ENCODE measurements at regions not wholly inside any gene's neighbourhood (a gene's known extent, or its start where the extent isn't known, plus 50 kb on each side); places are given as distances from the start of the nearest gene placed in this dataset.

DNA sequence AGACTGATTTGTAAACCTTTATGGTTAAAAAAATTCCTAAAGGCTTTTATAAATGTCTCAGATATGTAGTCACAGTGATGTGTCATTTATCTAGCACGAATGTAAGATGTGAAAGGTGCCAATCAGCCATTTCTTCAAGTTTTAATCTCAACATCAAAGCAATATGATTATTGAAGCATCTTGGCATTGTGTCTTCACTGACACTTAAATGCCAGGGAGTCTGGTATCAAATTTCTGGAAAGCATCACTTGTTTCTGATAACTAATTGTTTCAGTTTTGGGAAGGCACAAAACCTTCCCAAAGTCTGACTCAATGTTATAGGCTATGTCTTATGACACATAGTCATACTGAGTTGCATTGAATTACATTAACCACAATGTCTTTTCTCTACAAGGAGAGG, 492.0 kb upstream of the CNTNAP2 start:
- TF ChIP-seq, protein P1, sequence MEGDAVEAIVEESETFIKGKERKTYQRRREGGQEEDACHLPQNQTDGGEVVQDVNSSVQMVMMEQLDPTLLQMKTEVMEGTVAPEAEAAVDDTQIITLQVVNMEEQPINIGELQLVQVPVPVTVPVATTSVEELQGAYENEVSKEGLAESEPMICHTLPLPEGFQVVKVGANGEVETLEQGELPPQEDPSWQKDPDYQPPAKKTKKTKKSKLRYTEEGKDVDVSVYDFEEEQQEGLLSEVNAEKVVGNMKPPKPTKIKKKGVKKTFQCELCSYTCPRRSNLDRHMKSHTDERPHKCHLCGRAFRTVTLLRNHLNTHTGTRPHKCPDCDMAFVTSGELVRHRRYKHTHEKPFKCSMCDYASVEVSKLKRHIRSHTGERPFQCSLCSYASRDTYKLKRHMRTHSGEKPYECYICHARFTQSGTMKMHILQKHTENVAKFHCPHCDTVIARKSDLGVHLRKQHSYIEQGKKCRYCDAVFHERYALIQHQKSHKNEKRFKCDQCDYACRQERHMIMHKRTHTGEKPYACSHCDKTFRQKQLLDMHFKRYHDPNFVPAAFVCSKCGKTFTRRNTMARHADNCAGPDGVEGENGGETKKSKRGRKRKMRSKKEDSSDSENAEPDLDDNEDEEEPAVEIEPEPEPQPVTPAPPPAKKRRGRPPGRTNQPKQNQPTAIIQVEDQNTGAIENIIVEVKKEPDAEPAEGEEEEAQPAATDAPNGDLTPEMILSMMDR (IDR thresholded peaks at IDR 0.05; ENCODE audit: low read depth, low read length): no peak
- no peak for TF ChIP-seq EZH2phosphoT487 (IDR thresholded peaks at IDR 0.05; ENCODE audit: low read depth)
